GM12878 (cell line): ENCODE measurements at regions not wholly inside any gene's neighbourhood (a gene's known extent, or its start where the extent isn't known, plus 50 kb on each side); places are given as distances from the start of the nearest gene placed in this dataset.

Experiments used
- ATAC-seq: fragments of 200-7000 bp; cut with Tn5 transposase; 3 replicates; pipeline ENCODE4 v1.9.1; 2020; ENCODE audit warnings: mild to moderate bottlenecking, moderate library complexity
- BruUV-seq: library from RNA; stranded (reverse); fragments of 400-500 nt; replicated peaks from 2 replicates; lab custom pipeline; 2021; lab: Mats Ljungman, UMichigan
- CTCF ChIA-PET: fragments of 300-600 bp; sonication (Branson Sonifier 250); formaldehyde crosslinking; extraction: SDS; loops from one replicate; lab custom pipeline; 2021; ENCODE audit warnings: inconsistent platforms; lab: Yijun Ruan, JAX
- POLR2A ChIA-PET: fragments of 350-600 bp; formaldehyde crosslinking; extraction: SDS; loops from one replicate; lab custom pipeline; 2021; ENCODE audit warnings: inconsistent platforms; lab: Charles Lee
- RAD21 ChIA-PET: fragments of 300-600 bp; sonication (Branson Sonifier 250); formaldehyde crosslinking; loops from one replicate; lab custom pipeline; 2023; ENCODE audit warnings: antibody characterized with exemption; ENCODE audit not compliant: unreplicated experiment; lab: Charles Lee
- SMC1A ChIA-PET: fragments of 300-600 bp; sonication (Branson Sonifier 250); formaldehyde crosslinking; loops from one replicate; lab custom pipeline; 2023; ENCODE audit not compliant: unreplicated experiment, uncharacterized antibody; lab: Charles Lee
- DNase-seq: peaks from one replicate; pipeline ENCODE4 v3.0.0-alpha.2; 2011; ENCODE audit warnings: low read depth, low spot score
- FAIRE-seq: peaks from 3 replicates; lab custom pipeline; 2011; peaks lifted over from hg19 to GRCh38; lab: Jason Lieb, UNC
- H2AFZ ChIP-seq: 2 replicates; pipeline ENCODE4 v1.6.0; 2011; ENCODE audit warnings: low read depth, low read length, control low read depth; ENCODE audit not compliant: control insufficient read depth
- H3K27ac ChIP-seq: 2 replicates; pipeline ENCODE4 v1.5.1; 2011; ENCODE audit warnings: control low read depth; ENCODE audit not compliant: control insufficient read depth, insufficient read depth
- H3K27me3 ChIP-seq, 2 experiments: replicated peaks in 1 of 2; 2 replicates each; pipeline versions ENCODE4 v1.6.0 to v1.6.1; 2011; ENCODE audit warnings: low read length in 1 of 2; ENCODE audit not compliant: control insufficient read depth in 2 of 2, insufficient read depth in 2 of 2
- H3K36me3 ChIP-seq, 2 experiments: 2 replicates each; pipeline ENCODE4 v1.5.1; 2011; ENCODE audit warnings: low read length in 1 of 2; ENCODE audit not compliant: control insufficient read depth in 2 of 2, insufficient read depth in 2 of 2
- H3K4me1 ChIP-seq: 2 replicates; pipeline ENCODE4 v1.6.1; 2011; ENCODE audit warnings: mild to moderate bottlenecking, low read length, moderate library complexity, mixed read lengths; ENCODE audit not compliant: control insufficient read depth, insufficient read depth
- H3K4me2 ChIP-seq: 2 replicates; pipeline ENCODE4 v1.6.0; 2011; ENCODE audit warnings: control low read depth; ENCODE audit not compliant: control insufficient read depth, insufficient read depth
- H3K4me3 ChIP-seq: fragments of 200-600 bp; sonication (generic); 2 replicates; pipeline ENCODE4 v1.5.1; 2016
- H3K79me2 ChIP-seq: 2 replicates; pipeline ENCODE4 v1.6.0; 2011; ENCODE audit warnings: low read length; ENCODE audit not compliant: control insufficient read depth, insufficient read depth
- H3K9ac ChIP-seq: 2 replicates; pipeline ENCODE4 v1.8.0; 2011; ENCODE audit warnings: low read length, control low read depth, mixed read lengths; ENCODE audit not compliant: control insufficient read depth, insufficient read depth
- H3K9me3 ChIP-seq: replicated peaks from 3 replicates; pipeline ENCODE4 v1.5.1; 2011; ENCODE audit warnings: mild to moderate bottlenecking, low read length; ENCODE audit not compliant: control insufficient read depth, insufficient read depth
- H4K20me1 ChIP-seq: 2 replicates; pipeline ENCODE4 v1.6.0; 2011; ENCODE audit not compliant: control insufficient read depth, insufficient read depth
- BCL11A ChIP-seq: IDR thresholded peaks from 2 replicates; pipeline ENCODE4 v1.6.1; 2011; ENCODE audit warnings: low read depth, low read length
- ETV6 ChIP-seq, 2 experiments: fragments of 450-650 bp in 1 of 2; IDR thresholded peaks in 1 of 2; conservative IDR thresholded peaks in 1 of 2; 2 replicates each; pipeline ENCODE4 v1.6.1; 2014; ENCODE audit warnings: antibody characterized with exemption in 1 of 2, borderline replicate concordance in 1 of 2, low read depth in 1 of 2, mild to moderate bottlenecking in 1 of 2, moderate library complexity in 1 of 2
- GABPA ChIP-seq: IDR thresholded peaks from 2 replicates; pipeline ENCODE4 v1.6.1; 2014; ENCODE audit warnings: antibody characterized with exemption, low read depth, mild to moderate bottlenecking, inconsistent platforms
- IKZF1 ChIP-seq: fragments of 450-650 bp; conservative IDR thresholded peaks from 2 replicates; pipeline ENCODE4 v1.6.1; 2017; ENCODE audit warnings: antibody characterized with exemption, mild to moderate bottlenecking
- IKZF2 ChIP-seq, 2 experiments: fragments of 450-650 bp; IDR thresholded peaks; 2 replicates each; pipeline ENCODE4 v1.6.1; 2017; ENCODE audit warnings: mild to moderate bottlenecking in 2 of 2, moderate library complexity in 2 of 2
- JUND ChIP-seq: IDR thresholded peaks from 2 replicates; pipeline ENCODE4 v1.6.1; 2012; ENCODE audit warnings: low read depth, mild to moderate bottlenecking, low read length, improper control_type of control experiment, moderate library complexity
- PKNOX1 ChIP-seq: fragments of 450-650 bp; IDR thresholded peaks from 2 replicates; pipeline ENCODE4 v1.6.1; 2016; ENCODE audit warnings: mild to moderate bottlenecking
- SPI1 ChIP-seq: IDR thresholded peaks from 2 replicates; pipeline ENCODE4 v1.6.1; 2011; ENCODE audit warnings: low read depth, mild to moderate bottlenecking, low read length, moderate library complexity, borderline replicate concordance; ENCODE audit not compliant: insufficient read depth
- WGBS: methylation state at CpG from one replicate; pipeline ENCODE4 v1.1.6; 2016; ENCODE audit warnings: low lambda C conversion rate; ENCODE audit not compliant: insufficient replicate concordance, insufficient coverage; ENCODE audit errors: missing lambda C conversion rate; 5-methylcytosine and 5-hydroxymethylcytosine counted together
- in situ Hi-C: fragments of 300-500 bp; cut with MboI; formaldehyde crosslinking; loops from 9 replicates; pipeline ENCODE4 v1.14.3; 2018; ENCODE audit warnings: mixed read lengths
- intact Hi-C: fragments of 100-400 bp; cut with micrococcal nuclease; formaldehyde crosslinking; loops from one replicate; pipeline ENCODE4 v1.14.2; 2022; ENCODE audit not compliant: unreplicated experiment
- TF ChIP-seq, protein P1 (sequence below): fragments of 150-350 bp; IDR thresholded peaks from 2 replicates; pipeline ENCODE4 v1.6.1; 2016; ENCODE audit warnings: low read depth, low read length

GRCh38 chr2:228599297-228599696 lies 417.8 kb upstream of the SPHKAP start:
- intact Hi-C loops: loop anchor here (10.0 kb wide), 1 partner anchor 814 kb away; no protein-coding TSS in a partner anchor
- in situ Hi-C loops: no loop called here
- Histone ChIP-seq H3K9me3 (no peaks in the 10 kb centered on the region; the same call in 2 of the 3 replicates), H3K27me3 (no peaks in the 10 kb centered on the region), H3K4me3 (no peak overlapping the region), H4K20me1 (no peaks in the 10 kb centered on the region), H3K9ac (no peak overlapping the region), H2AFZ (peak overlapping the region; percentile 42), H3K79me2 (no peaks in the 10 kb centered on the region), H3K4me2 (peak overlapping the region; percentile 68), H3K4me1 (no peaks in the 10 kb centered on the region), H3K36me3 (no peaks in the 10 kb centered on the region), H3K27ac (no peak overlapping the region)
- no peak for FAIRE-seq
- ChIA-PET CTCF (no interaction called here), SMC1A (interaction anchor here (0.9 to 2.3 kb wide), 4 partner anchors 9 to 13 kb away, joined by 3 to 6 read pairs (median 4); no protein-coding TSS in a partner anchor), POLR2A (no interaction called here), RAD21 (interaction anchor here (0.6 kb wide), 1 partner anchor 61 kb away, joined by 3 read pairs; no protein-coding TSS in a partner anchor)
- no peak for DNase-seq
- BruUV-seq: no TSS peak
- peak; percentile 49 for ATAC-seq
- TF ChIP-seq SPI1: peak; percentile 72; the same call in 1 of the 2 replicates
- TF ChIP-seq PKNOX1: no peak
- peak; percentile 31; the same call in 1 of the 2 replicates for TF ChIP-seq GABPA
- no peak for TF ChIP-seq JUND
- TF ChIP-seq BCL11A: no peak
- TF ChIP-seq, protein P1, sequence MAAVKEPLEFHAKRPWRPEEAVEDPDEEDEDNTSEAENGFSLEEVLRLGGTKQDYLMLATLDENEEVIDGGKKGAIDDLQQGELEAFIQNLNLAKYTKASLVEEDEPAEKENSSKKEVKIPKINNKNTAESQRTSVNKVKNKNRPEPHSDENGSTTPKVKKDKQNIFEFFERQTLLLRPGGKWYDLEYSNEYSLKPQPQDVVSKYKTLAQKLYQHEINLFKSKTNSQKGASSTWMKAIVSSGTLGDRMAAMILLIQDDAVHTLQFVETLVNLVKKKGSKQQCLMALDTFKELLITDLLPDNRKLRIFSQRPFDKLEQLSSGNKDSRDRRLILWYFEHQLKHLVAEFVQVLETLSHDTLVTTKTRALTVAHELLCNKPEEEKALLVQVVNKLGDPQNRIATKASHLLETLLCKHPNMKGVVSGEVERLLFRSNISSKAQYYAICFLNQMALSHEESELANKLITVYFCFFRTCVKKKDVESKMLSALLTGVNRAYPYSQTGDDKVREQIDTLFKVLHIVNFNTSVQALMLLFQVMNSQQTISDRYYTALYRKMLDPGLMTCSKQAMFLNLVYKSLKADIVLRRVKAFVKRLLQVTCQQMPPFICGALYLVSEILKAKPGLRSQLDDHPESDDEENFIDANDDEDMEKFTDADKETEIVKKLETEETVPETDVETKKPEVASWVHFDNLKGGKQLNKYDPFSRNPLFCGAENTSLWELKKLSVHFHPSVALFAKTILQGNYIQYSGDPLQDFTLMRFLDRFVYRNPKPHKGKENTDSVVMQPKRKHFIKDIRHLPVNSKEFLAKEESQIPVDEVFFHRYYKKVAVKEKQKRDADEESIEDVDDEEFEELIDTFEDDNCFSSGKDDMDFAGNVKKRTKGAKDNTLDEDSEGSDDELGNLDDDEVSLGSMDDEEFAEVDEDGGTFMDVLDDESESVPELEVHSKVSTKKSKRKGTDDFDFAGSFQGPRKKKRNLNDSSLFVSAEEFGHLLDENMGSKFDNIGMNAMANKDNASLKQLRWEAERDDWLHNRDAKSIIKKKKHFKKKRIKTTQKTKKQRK: no peak
- 0 out of 2 replicates have a peak, but pooled peaks have one; percentile 31 for TF ChIP-seq IKZF1
- peak in 1 of 2 experiments; percentile 60; a peak in 1 of 4 replicates for TF ChIP-seq ETV6 (conservative IDR thresholded peaks at IDR 0.05 in 1 of 2, IDR thresholded peaks at IDR 0.05 in 1 of 2; ENCODE audit: borderline replicate concordance in 1 of 2, low read depth in 1 of 2)
- TF ChIP-seq IKZF2 (IDR thresholded peaks at IDR 0.05): peak; percentile 37 to 43; a peak in 3 of 4 replicates
- WGBS: 4% methylated on average over 5 of the region's 5 CpGs
